SH-SY5Y (cell line): ENCODE measurements at regions not wholly inside any gene's neighbourhood (a gene's known extent, or its start where the extent isn't known, plus 50 kb on each side); places are given as distances from the start of the nearest gene placed in this dataset.

Source experiments
- GATA2 ChIP-seq: IDR thresholded peaks from 2 replicates; pipeline ENCODE4 v1.6.1; 2011; ENCODE audit warnings: mild to moderate bottlenecking, low read depth, low read length
- GATA3 ChIP-seq: IDR thresholded peaks from 2 replicates; pipeline ENCODE4 v1.6.1; 2011; ENCODE audit warnings: low read depth, mild to moderate bottlenecking, low read length, moderate library complexity

GRCh38 chr2:235138339-235138738 lies 186.5 kb downstream of the SH3BP4 start:
- TF ChIP-seq GATA2 = no peak
- no peak for TF ChIP-seq GATA3
